Caco-2 (cell line): ENCODE measurements at regions not wholly inside any gene's neighbourhood (a gene's known extent, or its start where the extent isn't known, plus 50 kb on each side); places are given as distances from the start of the nearest gene placed in this dataset.

Experiments used
- BruUV-seq: library from RNA; stranded (reverse); fragments of 400-500 nt; replicated peaks from 2 replicates; lab custom pipeline; 2021; lab: Mats Ljungman, UMichigan
- CTCF ChIA-PET: fragments of 300-600 bp; sonication (Branson Sonifier 250); formaldehyde crosslinking; loops from one replicate; lab custom pipeline; 2022; ENCODE audit warnings: antibody characterized with exemption; lab: Charles Lee
- POLR2A ChIA-PET: fragments of 300-600 bp; sonication (Branson Sonifier 250); formaldehyde crosslinking; loops from one replicate; lab custom pipeline; 2022; ENCODE audit warnings: antibody characterized with exemption; lab: Charles Lee
- DNase-seq, 2 experiments: peaks; one replicate each; pipeline versions ENCODE4 v3.0.0 to v3.0.0-alpha.2; 2020 to 2022
- H3K27me3 ChIP-seq: replicated peaks from 2 replicates; pipeline ENCODE4 v1.6.0; 2011; ENCODE audit warnings: low read length; ENCODE audit not compliant: control insufficient read depth, insufficient read depth
- H3K36me3 ChIP-seq: 2 replicates; pipeline ENCODE4 v1.5.1; 2011; ENCODE audit warnings: low read length; ENCODE audit not compliant: control insufficient read depth, insufficient read depth
- H3K4me1 ChIP-seq: fragments of 250-450 bp; sonication (Bioruptor Pico); 2 replicates; pipeline ENCODE4 v1.5.1; 2020; ENCODE audit warnings: mild to moderate bottlenecking
- H3K4me3 ChIP-seq: 2 replicates; pipeline ENCODE4 v1.5.1; 2011; ENCODE audit warnings: low read depth, mild to moderate bottlenecking, control low read depth, low read length
- H3K9me3 ChIP-seq: fragments of 250-450 bp; sonication (Bioruptor Pico); 2 replicates; pipeline ENCODE4 v1.5.1; 2020; ENCODE audit warnings: mild to moderate bottlenecking, moderate library complexity
- H3K27ac Mint-ChIP-seq: one replicate; pipeline ENCODE4 v1.8.0; 2022; ENCODE audit warnings: mixed read lengths; ENCODE audit not compliant: unreplicated experiment
- H3K27me3 Mint-ChIP-seq: one replicate; pipeline ENCODE4 v1.8.0; 2022; ENCODE audit warnings: mixed read lengths; ENCODE audit not compliant: insufficient read depth, unreplicated experiment
- H3K36me3 Mint-ChIP-seq: one replicate; pipeline ENCODE4 v1.8.0; 2022; ENCODE audit warnings: mild to moderate bottlenecking, mixed read lengths; ENCODE audit not compliant: insufficient read depth, unreplicated experiment
- H3K4me1 Mint-ChIP-seq: one replicate; pipeline ENCODE4 v1.8.0; 2022; ENCODE audit warnings: low read depth, mixed read lengths; ENCODE audit not compliant: unreplicated experiment
- H3K4me3 Mint-ChIP-seq: one replicate; pipeline ENCODE4 v1.8.0; 2022; ENCODE audit warnings: mild to moderate bottlenecking, moderate library complexity, mixed read lengths; ENCODE audit not compliant: unreplicated experiment
- H3K9me3 Mint-ChIP-seq: one replicate; pipeline ENCODE4 v1.8.0; 2022; ENCODE audit warnings: mixed read lengths; ENCODE audit not compliant: unreplicated experiment
- CTCF ChIP-seq, 2 experiments: fragments of 200-600 bp in 1 of 2; IDR thresholded peaks; 1 replicate in 1 of 2; 2 replicates in 1 of 2; pipeline versions ENCODE4 v1.5.1 to v1.8.0; 2011 to 2022; ENCODE audit warnings: antibody characterized with exemption in 1 of 2, control low read depth in 1 of 2, inconsistent platforms in 1 of 2, low read depth in 1 of 2, low read length in 1 of 2, mild to moderate bottlenecking in 1 of 2, moderate library complexity in 1 of 2; ENCODE audit not compliant: insufficient read depth in 1 of 2, severe bottlenecking in 1 of 2, unreplicated experiment in 1 of 2
- intact Hi-C: fragments of 100-400 bp; cut with micrococcal nuclease; formaldehyde crosslinking; loops from one replicate; pipeline ENCODE4 v1.10.0; 2022; ENCODE audit not compliant: unreplicated experiment

DNA sequence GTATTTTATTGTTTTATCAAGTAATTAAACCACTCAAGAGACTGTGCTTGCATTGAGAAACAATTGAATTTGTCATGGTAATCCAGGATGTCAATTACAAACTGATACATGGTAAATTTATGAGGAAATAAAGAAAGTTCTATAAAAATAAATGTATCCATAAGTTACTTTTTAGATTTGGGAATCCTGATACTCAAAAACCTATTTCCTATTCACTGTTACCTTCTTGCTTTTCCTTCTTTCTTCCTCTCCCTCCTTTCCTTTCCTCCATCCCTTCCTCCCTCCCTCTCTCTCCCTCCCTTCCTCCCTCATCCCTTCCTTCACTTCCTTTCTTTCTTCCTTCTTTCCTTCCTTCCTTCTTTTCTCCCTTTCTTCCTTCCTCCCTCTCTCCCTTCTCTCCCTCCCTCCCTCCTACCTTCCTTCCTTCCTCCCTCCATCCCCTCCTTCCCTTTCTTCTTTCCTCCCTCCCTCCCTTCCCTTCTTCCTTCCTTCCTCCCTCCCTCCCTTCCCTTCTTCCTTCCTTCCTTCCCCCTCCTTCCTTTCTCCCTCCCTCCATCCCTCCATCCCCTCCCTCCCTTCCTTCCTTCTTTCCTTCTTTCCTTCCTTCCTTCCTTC lies 1299.1 kb upstream of the ZEB2 start:
- no peaks in the 10 kb centered on the region for H3K9me3 Mint-ChIP-seq
- TF ChIP-seq CTCF (IDR thresholded peaks at IDR 0.05; ENCODE audit: insufficient read depth in 1 of 2, low read depth in 1 of 2, low read length in 1 of 2, severe bottlenecking in 1 of 2, unreplicated experiment in 1 of 2) = no peak
- peaks cover 12% of the 10 kb centered on the region for H3K4me1 Mint-ChIP-seq
- Histone ChIP-seq H3K9me3 (no peaks in the 10 kb centered on the region), H3K36me3 (no peaks in the 10 kb centered on the region), H3K4me1 (no peaks in the 10 kb centered on the region), H3K4me3 (no peak overlapping the region), H3K27me3 (no peaks in the 10 kb centered on the region)
- CTCF ChIA-PET = no interaction called here
- BruUV-seq = no TSS peak
- H3K27ac Mint-ChIP-seq = no peak overlapping the region
- POLR2A ChIA-PET = no interaction called here
- intact Hi-C loops = no loop called here
- H3K36me3 Mint-ChIP-seq = no peaks in the 10 kb centered on the region
- DNase-seq = no peak
- no peak overlapping the region for H3K4me3 Mint-ChIP-seq
- peaks cover 6% of the 10 kb centered on the region for H3K27me3 Mint-ChIP-seq

DNA sequence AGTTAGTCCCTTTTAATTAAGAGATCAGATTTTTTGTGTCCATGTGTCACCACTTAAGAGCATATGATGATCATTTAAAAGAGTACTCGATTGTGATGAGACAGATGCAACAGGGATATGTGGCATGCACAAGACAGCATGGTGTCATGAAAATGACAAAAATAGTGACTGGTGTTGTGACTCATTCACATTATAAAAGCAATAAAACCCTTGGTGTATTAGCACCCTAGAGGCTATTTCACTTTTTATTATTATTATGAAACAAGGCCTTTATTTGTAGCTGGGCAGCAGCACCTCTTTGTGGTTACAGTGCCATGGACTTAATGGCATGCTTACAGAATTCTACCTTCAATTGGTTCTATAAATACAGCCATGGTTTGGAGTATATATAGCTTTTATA lies 1296.0 kb upstream of the ZEB2 start:
- CTCF ChIA-PET = no interaction called here
- no peaks in the 10 kb centered on the region for H3K36me3 Mint-ChIP-seq
- DNase-seq = no peak

DNA sequence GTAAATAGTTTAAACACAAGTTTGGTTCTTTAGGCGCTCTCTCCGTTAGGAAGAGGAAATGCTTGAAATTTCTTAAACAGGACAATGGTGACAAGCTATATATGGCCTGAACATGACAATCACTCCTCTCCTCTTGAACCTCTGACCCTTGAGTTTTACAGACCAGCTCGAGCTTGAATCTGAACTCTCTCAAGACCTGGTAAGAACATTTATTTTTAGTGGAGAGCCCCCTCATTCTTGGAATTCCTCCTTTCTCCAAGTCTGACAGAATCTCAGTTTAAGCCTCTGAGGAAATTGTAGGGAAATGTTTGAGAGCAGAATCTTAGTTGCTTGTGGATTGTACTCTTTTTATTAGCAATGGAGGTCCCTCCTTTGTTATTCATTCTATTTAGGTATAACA lies 1293.6 kb upstream of the ZEB2 start:
- Histone ChIP-seq H3K9me3 (no peaks in the 10 kb centered on the region), H3K27me3 (no peaks in the 10 kb centered on the region), H3K36me3 (no peaks in the 10 kb centered on the region), H3K4me1 (no peaks in the 10 kb centered on the region), H3K4me3 (no peak overlapping the region)
- no peak for DNase-seq
- Mint-ChIP-seq H3K27me3 (no peaks in the 10 kb centered on the region), H3K4me1 (no peaks in the 10 kb centered on the region), H3K27ac (no peak overlapping the region), H3K9me3 (no peaks in the 10 kb centered on the region), H3K36me3 (no peaks in the 10 kb centered on the region), H3K4me3 (no peak overlapping the region)
- BruUV-seq = no TSS peak
- intact Hi-C loops = no loop called here
- ChIA-PET POLR2A (no interaction called here), CTCF (no interaction called here)
- TF ChIP-seq CTCF (IDR thresholded peaks at IDR 0.05; ENCODE audit: insufficient read depth in 1 of 2, low read depth in 1 of 2, low read length in 1 of 2, severe bottlenecking in 1 of 2, unreplicated experiment in 1 of 2) = no peak

More for the DNA sequence above, 1296.0 kb upstream of the ZEB2 start:
- no peaks in the 10 kb centered on the region for H3K27me3 ChIP-seq
- POLR2A ChIA-PET = no interaction called here
- Mint-ChIP-seq H3K27ac (no peak overlapping the region), H3K4me1 (no peaks in the 10 kb centered on the region), H3K27me3 (peaks cover 6% of the 10 kb centered on the region), H3K9me3 (no peaks in the 10 kb centered on the region), H3K4me3 (no peak overlapping the region)
- no peaks in the 10 kb centered on the region for H3K9me3 ChIP-seq
- no TSS peak for BruUV-seq
- intact Hi-C loops = no loop called here
- H3K36me3 ChIP-seq = no peaks in the 10 kb centered on the region
- no peaks in the 10 kb centered on the region for H3K4me1 ChIP-seq
- no peak for TF ChIP-seq CTCF (IDR thresholded peaks at IDR 0.05; ENCODE audit: insufficient read depth in 1 of 2, low read depth in 1 of 2, low read length in 1 of 2, severe bottlenecking in 1 of 2, unreplicated experiment in 1 of 2)
- no peak overlapping the region for H3K4me3 ChIP-seq
